Neural crest cell (in vitro differentiated cells): ENCODE measurements at regions not wholly inside any gene's neighbourhood (a gene's known extent, or its start where the extent isn't known, plus 50 kb on each side); places are given as distances from the start of the nearest gene placed in this dataset.
"Not testable (repeated sequence)": the region's sequence is repeated elsewhere in the genome, so short reads cannot be mapped to it uniquely, and the experiment has no call there.

Experiments
- DNase-seq: peaks from one replicate; pipeline ENCODE4 v3.0.0; 2021; ENCODE audit warnings: low read depth, mixed read lengths, low spot score
- H3K27ac Mint-ChIP-seq: one replicate; pipeline ENCODE4 v1.8.0; 2021; ENCODE audit warnings: mild to moderate bottlenecking, mixed read lengths; ENCODE audit not compliant: unreplicated experiment
- H3K27me3 Mint-ChIP-seq: 2 replicates; pipeline ENCODE4 v1.8.0; 2021; ENCODE audit warnings: low read depth, mild to moderate bottlenecking, mixed read lengths
- H3K36me3 Mint-ChIP-seq: 2 replicates; pipeline ENCODE4 v1.8.0; 2021; ENCODE audit warnings: low read depth, mild to moderate bottlenecking, mixed read lengths
- H3K4me1 Mint-ChIP-seq: 2 replicates; pipeline ENCODE4 v1.8.0; 2021; ENCODE audit warnings: mixed read lengths
- H3K4me3 Mint-ChIP-seq: one replicate; pipeline ENCODE4 v1.8.0; 2021; ENCODE audit warnings: mild to moderate bottlenecking, mixed read lengths
- H3K9me3 Mint-ChIP-seq: 2 replicates; pipeline ENCODE4 v1.8.0; 2021; ENCODE audit warnings: mixed read lengths
- CTCF ChIP-seq: fragments of 200-600 bp; sonication (generic); conservative IDR thresholded peaks from 2 replicates; pipeline ENCODE4 v1.5.0; 2021; ENCODE audit warnings: antibody characterized with exemption, mild to moderate bottlenecking

- Mint-ChIP-seq H3K36me3 (no peaks in the 10 kb centered on the region), H3K27me3 (no peaks in the 10 kb centered on the region), H3K4me1 (peaks cover 10% of the 10 kb centered on the region), H3K9me3 (no peaks in the 10 kb centered on the region), H3K4me3 (no peak overlapping the region), H3K27ac (no peak overlapping the region)
- no peak for DNase-seq
- TF ChIP-seq CTCF, result no peak
These were observed 154.0 kb upstream of the SSTR1 start for GRCh38 chr14:38053666-38054065.

- DNase-seq, result no peak
- H3K9me3 Mint-ChIP-seq, result peaks cover 4% of the 10 kb centered on the region
- H3K36me3 Mint-ChIP-seq, result no peaks in the 10 kb centered on the region
- H3K27ac Mint-ChIP-seq, result no peak overlapping the region
- no peak for TF ChIP-seq CTCF
- no peak overlapping the region for H3K4me3 Mint-ChIP-seq
- H3K4me1 Mint-ChIP-seq, result peaks cover 10% of the 10 kb centered on the region
- no peaks in the 10 kb centered on the region for H3K27me3 Mint-ChIP-seq
These were observed 151.4 kb upstream of the SSTR1 start for GRCh38 chr14:38056270-38056669.

GRCh38 chr14:38062223-38062622 is 145.5 kb upstream of the SSTR1 start:
- H3K27me3 Mint-ChIP-seq, H3K36me3 Mint-ChIP-seq, DNase-seq, H3K4me1 Mint-ChIP-seq, H3K4me3 Mint-ChIP-seq, H3K27ac Mint-ChIP-seq, H3K9me3 Mint-ChIP-seq: not testable (repeated sequence)

GRCh38 chr14:38063711-38064320 is 143.9 kb upstream of the SSTR1 start:
- Mint-ChIP-seq H3K27me3 (no peaks in the 10 kb centered on the region), H3K4me1 (no peaks in the 10 kb centered on the region), H3K9me3 (peaks cover 4% of the 10 kb centered on the region), H3K4me3 (no peak overlapping the region), H3K27ac (no peak overlapping the region), H3K36me3 (no peaks in the 10 kb centered on the region)
- no peak for DNase-seq
- TF ChIP-seq CTCF, result no peak

GRCh38 chr14:38065106-38065762 is 142.5 kb upstream of the SSTR1 start:
- no peaks in the 10 kb centered on the region for H3K4me1 Mint-ChIP-seq
- no peak overlapping the region for H3K27ac Mint-ChIP-seq
- H3K4me3 Mint-ChIP-seq, result no peak overlapping the region
- H3K9me3 Mint-ChIP-seq, result no peaks in the 10 kb centered on the region
- H3K27me3 Mint-ChIP-seq, result no peaks in the 10 kb centered on the region
- TF ChIP-seq CTCF, result no peak
- DNase-seq, result no peak
- H3K36me3 Mint-ChIP-seq, result no peaks in the 10 kb centered on the region

- no peaks in the 10 kb centered on the region for H3K36me3 Mint-ChIP-seq
- H3K27ac Mint-ChIP-seq, result no peak overlapping the region
- no peaks in the 10 kb centered on the region for H3K9me3 Mint-ChIP-seq
- H3K4me3 Mint-ChIP-seq, result no peak overlapping the region
- TF ChIP-seq CTCF, result no peak
- DNase-seq, result no peak
- no peaks in the 10 kb centered on the region for H3K27me3 Mint-ChIP-seq
- H3K4me1 Mint-ChIP-seq, result no peaks in the 10 kb centered on the region
These were observed 137.6 kb upstream of the SSTR1 start for GRCh38 chr14:38070061-38070588.
